GM19463 (cell line): ENCODE measurements at regions not wholly inside any gene's neighbourhood (a gene's known extent, or its start where the extent isn't known, plus 50 kb on each side); places are given as distances from the start of the nearest gene placed in this dataset.
"Not testable (repeated sequence)": the region's sequence is repeated elsewhere in the genome, so short reads cannot be mapped to it uniquely, and the experiment has no call there.

ENCODE experiments used
- ATAC-seq: cut with Tn5 transposase; IDR thresholded peaks from one replicate; pipeline ENCODE4 v1.9.1; 2021; ENCODE audit warnings: mild to moderate bottlenecking, moderate library complexity; ENCODE audit not compliant: unreplicated experiment

- no peak for ATAC-seq
Observed at GRCh38 chr10:21293518-21294356, 231.7 kb downstream of the SKIDA1 start.

- ATAC-seq, result no peak
Observed at GRCh38 chr10:21292763-21293517, 232.5 kb downstream of the SKIDA1 start.

GRCh38 chr10:21290499-21291160 lies 234.9 kb downstream of the SKIDA1 start:
- ATAC-seq, result no peak

DNA sequence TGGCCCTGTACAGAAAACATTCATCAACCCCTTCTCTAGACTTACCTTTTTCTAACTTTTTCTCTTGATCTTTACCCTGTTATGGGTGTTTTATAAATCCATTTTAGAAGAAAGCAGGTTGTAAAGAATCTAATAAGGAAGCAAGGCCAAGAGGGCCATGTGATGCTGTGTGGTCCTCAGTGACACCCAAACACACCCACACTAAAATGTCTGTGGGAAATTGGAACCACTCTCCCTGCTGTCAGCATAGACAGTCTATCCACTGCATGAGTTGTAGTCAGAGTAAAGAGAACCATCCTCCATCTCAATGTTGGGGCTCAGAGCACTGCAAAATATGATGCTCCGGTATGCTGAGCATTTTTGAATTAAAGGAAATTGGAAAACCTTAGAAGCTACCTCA lies 235.5 kb downstream of the SKIDA1 start:
- no peak for ATAC-seq

GRCh38 chr10:21289271-21289670 lies 236.2 kb downstream of the SKIDA1 start:
- no peak for ATAC-seq

DNA sequence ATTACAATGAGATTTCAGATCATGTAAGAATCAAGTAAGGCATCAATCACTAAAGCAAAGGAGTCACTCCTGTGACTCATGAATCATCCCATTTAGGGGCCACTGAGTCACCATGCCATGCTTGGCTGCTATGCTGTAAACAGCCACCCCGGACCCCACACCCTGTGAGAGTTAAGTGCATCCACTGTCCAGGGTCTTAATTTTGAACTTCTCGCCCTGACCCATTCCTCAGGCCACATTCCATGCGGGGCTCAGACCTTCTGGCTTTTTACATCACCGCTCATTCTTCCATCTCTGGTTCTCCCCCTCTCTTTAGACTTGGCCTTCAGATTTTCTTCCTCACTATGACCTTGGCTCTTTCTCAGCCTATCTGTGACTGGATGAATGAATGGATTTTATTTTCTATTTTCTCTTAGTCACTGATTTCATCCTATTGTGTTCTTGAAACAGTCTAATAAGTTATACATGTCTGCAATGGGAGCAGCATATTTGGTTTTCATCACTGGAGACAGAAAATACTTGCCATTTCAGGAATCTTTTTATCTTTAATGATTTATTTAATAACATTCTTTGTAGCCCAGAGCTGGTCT lies 239.6 kb downstream of the SKIDA1 start:
- ATAC-seq, result no peak

DNA sequence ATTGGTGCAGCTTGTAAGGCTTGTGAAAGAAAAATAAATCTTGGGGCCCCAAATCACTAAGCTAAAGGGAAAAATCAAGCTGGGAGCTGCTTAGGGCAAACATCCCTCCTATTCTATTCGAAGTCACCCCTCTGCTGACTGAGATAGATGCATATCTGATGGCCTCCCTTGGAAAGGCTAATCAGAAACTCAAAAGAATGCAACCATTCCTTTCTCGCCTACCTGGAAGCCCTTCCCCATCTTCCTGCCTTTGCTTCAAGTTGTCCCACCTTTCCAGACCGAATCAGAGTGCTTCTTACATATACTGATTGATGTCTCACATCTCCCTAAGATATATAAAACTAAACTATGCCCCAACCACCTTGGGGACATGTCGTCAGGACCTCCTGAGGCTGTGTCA lies 240.3 kb downstream of the SKIDA1 start:
- no peak for ATAC-seq

GRCh38 chr10:21284301-21284700 lies 241.2 kb downstream of the SKIDA1 start:
- no peak for ATAC-seq

DNA sequence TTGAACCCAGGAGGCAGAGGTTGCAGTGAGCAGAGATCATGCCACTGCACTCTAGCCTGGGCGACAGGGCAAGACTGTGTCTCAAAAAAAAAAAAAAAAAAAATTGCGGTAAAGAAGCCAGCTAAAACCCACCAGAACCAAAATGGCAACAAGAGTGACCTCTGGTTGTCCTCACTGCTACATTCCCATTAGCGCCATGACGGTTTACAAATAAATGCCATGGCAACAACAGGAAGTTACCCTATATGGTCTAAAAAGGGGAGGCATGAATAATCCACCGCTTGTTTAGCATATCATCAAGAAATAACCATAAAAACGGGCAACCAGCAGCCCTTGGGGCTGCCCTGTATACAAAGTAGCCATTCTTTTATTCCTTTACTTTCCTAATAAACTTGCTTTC lies 242.4 kb downstream of the SKIDA1 start:
- ATAC-seq, result not testable (repeated sequence)

DNA sequence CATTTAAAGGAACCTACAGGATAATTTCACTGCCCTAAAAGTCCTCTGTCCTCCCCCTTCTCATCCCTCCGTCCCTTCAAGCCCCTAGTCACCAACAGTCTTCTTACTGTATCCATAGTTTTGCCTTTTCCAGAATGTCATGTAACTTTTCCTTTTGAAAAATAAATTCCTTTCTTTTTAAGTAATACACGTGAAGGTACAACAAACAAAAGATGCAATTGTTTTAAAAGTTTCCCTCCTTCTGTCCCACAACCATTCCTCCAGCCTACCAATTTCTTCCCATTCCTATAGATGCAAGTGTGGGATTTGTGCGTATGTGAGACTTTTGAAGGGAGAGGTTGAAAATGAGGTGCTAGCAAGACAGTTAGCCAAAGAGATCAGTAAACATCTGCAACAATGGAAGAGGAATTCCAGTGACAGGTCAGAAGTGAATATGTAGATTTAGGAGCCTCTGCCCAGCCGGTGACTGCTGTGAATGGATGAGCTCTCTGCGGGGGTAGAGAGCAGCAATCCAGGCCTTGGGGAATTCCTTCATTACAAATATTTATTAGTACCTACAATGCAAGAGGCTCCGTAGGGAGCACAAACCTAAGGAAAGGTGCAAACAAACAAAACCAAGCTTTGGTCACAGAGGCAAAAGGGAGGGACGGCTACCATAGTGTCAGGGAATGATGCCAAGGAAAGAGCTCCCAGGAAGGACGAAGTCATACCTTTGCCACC lies 243.6 kb downstream of the SKIDA1 start:
- no peak for ATAC-seq

GRCh38 chr10:21280971-21281572 lies 244.4 kb downstream of the SKIDA1 start:
- ATAC-seq, result no peak

GRCh38 chr10:21280037-21280436 lies 245.4 kb downstream of the SKIDA1 start:
- no peak for ATAC-seq

GRCh38 chr10:21279217-21279575 lies 246.3 kb downstream of the SKIDA1 start:
- no peak for ATAC-seq

- peak; percentile 96 for ATAC-seq
Observed at GRCh38 chr10:21278491-21279216, 246.8 kb downstream of the SKIDA1 start.

DNA sequence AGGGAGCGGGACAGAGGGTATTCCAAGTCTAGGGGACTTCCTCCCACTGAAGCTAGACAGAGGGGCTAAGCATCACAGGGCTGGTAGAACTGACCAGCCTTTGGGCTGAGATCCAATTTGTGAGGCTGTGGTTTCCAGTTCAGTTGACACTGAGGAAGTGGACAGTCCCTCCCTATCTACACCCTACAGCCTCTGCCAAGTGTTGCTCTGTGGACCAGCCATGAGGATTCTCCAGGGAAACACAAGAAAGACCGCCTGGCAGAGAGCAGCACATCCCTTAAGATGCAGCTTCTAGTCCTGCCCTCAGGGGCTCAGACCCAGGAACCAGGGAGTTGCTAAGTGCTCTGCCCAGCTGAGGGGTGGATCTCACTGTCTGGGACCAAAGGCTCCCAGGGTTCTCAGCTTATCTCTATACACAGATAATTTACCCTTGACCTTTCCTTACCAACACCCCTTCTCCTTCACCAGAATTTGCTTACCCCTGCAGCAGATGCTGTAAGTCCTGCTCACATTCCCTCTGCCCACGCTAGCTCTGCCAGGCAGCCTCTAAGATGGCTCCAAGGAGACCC lies 252.0 kb downstream of the SKIDA1 start:
- no peak for ATAC-seq

DNA sequence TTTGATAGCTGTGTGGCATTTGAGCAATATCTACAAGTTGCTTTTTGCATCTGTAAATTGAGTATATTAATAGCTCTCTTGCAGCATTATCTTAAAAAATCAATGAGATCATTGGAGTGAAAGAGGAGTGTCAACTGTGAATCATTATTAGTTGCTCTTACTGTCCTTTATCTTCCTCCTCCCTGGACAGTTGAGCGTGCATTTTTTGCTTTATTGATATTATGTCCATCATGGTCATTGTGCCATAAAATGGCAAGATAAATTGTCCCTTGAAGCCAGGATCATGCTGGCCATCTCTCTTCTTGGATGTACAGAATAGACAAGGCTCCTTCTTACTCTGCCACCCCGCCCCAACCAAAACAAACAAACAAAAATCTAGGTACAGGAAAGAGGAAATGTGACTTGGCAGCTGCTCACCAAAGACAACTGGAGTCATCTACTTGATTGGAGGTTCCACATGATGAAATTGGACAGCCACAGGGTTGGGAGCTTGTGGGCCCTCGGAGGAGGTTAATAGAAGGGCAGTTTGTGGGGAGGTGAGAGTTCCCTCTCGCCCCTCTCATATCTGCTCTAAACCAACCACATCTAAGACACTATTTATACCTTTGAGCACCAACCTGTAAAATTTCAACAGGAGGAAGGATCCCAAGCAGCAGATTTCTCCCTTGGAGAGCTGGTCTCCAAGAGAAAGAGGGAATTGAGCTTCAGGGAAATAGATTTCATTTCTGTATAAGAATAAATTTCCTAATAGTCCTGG lies 252.7 kb downstream of the SKIDA1 start:
- ATAC-seq, result no peak

DNA sequence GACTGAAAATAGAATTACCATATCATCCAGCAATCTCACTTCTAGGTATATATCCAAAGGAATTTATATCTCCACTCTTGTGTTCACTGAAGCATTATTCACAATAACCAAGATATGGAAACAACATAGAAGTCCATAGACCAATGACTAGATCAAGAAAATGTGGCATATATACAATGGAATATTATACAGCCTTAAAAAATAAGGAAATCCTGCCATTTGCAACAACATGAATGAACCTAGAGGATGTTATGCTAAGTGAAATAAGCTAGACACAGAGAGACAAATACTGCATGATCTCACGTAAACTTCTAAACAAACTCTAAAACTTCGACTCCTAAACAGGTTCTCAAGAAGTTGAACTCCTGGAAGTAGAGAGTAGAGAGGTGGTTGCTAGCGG lies 254.5 kb downstream of the SKIDA1 start:
- no peak for ATAC-seq

DNA sequence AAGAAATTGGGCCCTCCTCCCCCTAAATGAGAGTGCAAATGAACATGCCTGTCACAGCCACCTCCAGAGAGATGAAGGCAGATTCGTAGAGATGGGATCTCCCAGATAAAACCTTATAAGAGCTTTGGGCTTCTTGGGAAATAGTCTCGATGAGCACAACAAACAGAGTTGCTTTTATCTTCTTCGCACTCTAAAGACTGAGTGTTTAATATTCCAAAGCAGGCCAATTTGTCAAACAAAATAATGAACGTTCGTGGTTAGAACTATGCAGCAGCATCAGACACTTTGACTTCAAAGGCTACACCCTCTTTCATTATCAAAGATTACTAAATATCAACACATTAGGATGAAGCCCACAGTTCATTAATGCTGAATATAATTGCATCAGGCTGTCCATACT lies 256.2 kb downstream of the SKIDA1 start:
- ATAC-seq, result no peak

GRCh38 chr10:21265622-21266021 lies 259.9 kb downstream of the SKIDA1 start:
- no peak for ATAC-seq
